Muscle layer of colon (tissue), 2 donors: ENCODE measurements at regions not wholly inside any gene's neighbourhood (a gene's known extent, or its start where the extent isn't known, plus 50 kb on each side); places are given as distances from the start of the nearest gene placed in this dataset.
"Not testable (repeated sequence)": the region's sequence is repeated elsewhere in the genome, so short reads cannot be mapped to it uniquely, and the experiment has no call there.

ENCODE experiments used
- H3K27ac ChIP-seq: one replicate; pipeline ENCODE4 v1.7.0; 2013; ENCODE audit warnings: low read depth, mild to moderate bottlenecking, low read length, moderate library complexity
- H3K27me3 ChIP-seq, 2 donors: one replicate each; pipeline ENCODE4 v1.7.0; 2013; ENCODE audit warnings: low read length in 2 of 2, mild to moderate bottlenecking in 2 of 2; ENCODE audit not compliant: insufficient read depth in 2 of 2, control insufficient read depth in 1 of 2
- H3K36me3 ChIP-seq: one replicate; pipeline ENCODE4 v1.7.0; 2013; ENCODE audit warnings: mild to moderate bottlenecking, low read length; ENCODE audit not compliant: insufficient read depth
- H3K4me1 ChIP-seq: one replicate; pipeline ENCODE4 v1.7.0; 2013; ENCODE audit warnings: mild to moderate bottlenecking, low read length; ENCODE audit not compliant: insufficient read depth
- H3K4me3 ChIP-seq, 2 donors: one replicate each; pipeline ENCODE4 v1.7.0; 2013; ENCODE audit warnings: low read length in 2 of 2, low read depth in 1 of 2, mild to moderate bottlenecking in 1 of 2, moderate library complexity in 1 of 2
- H3K9ac ChIP-seq: one replicate; pipeline ENCODE4 v1.7.0; 2013; ENCODE audit warnings: low read length
- H3K9me3 ChIP-seq: one replicate; pipeline ENCODE4 v1.7.0; 2013; ENCODE audit warnings: mild to moderate bottlenecking, low read length
- donor health status: abdominal sarcoma.
- donor health status: Adenocarcinoma of cecum.

- H3K4me3 ChIP-seq, H3K9me3 ChIP-seq, H3K36me3 ChIP-seq, H3K27me3 ChIP-seq, H3K27ac ChIP-seq, H3K4me1 ChIP-seq, H3K9ac ChIP-seq: not testable (repeated sequence)
Observed at GRCh38 chr4:54409270-54409817, 180.3 kb downstream of the PDGFRA start.

- Histone ChIP-seq H3K4me1 (no peaks in the 10 kb centered on the region), H3K9ac (no peak overlapping the region), H3K27ac (no peak overlapping the region), H3K4me3 (no peak overlapping the region), H3K36me3 (no peaks in the 10 kb centered on the region), H3K27me3 (no peaks in the 10 kb centered on the region), H3K9me3 (no peaks in the 10 kb centered on the region)
Observed at GRCh38 chr4:54414545-54414944, 185.5 kb downstream of the PDGFRA start.

GRCh38 chr4:54417476-54417875 lies 188.4 kb downstream of the PDGFRA start:
- Histone ChIP-seq H3K36me3 (no peaks in the 10 kb centered on the region), H3K27ac (no peak overlapping the region), H3K9me3 (no peaks in the 10 kb centered on the region), H3K4me1 (no peaks in the 10 kb centered on the region), H3K9ac (no peak overlapping the region), H3K4me3 (no peak overlapping the region), H3K27me3 (no peaks in the 10 kb centered on the region)

- no peaks in the 10 kb centered on the region for H3K36me3 ChIP-seq
Observed at GRCh38 chr4:54418468-54418867, 189.4 kb downstream of the PDGFRA start.

GRCh38 chr4:54423066-54423465 lies 194.0 kb downstream of the PDGFRA start:
- Histone ChIP-seq H3K4me1 (no peaks in the 10 kb centered on the region), H3K9ac (no peak overlapping the region), H3K36me3 (no peaks in the 10 kb centered on the region), H3K9me3 (no peaks in the 10 kb centered on the region), H3K27me3 (no peaks in the 10 kb centered on the region), H3K27ac (no peak overlapping the region), H3K4me3 (no peak overlapping the region)

More at GRCh38 chr4:54418468-54418867, 189.4 kb downstream of the PDGFRA start:
- H3K27me3 ChIP-seq = no peaks in the 10 kb centered on the region
- no peaks in the 10 kb centered on the region for H3K4me1 ChIP-seq
- no peak overlapping the region for H3K9ac ChIP-seq
- no peaks in the 10 kb centered on the region for H3K9me3 ChIP-seq
- no peak overlapping the region for H3K4me3 ChIP-seq
- H3K27ac ChIP-seq = no peak overlapping the region

GRCh38 chr4:54427826-54428225 lies 198.7 kb downstream of the PDGFRA start:
- Histone ChIP-seq H3K36me3 (no peaks in the 10 kb centered on the region), H3K4me3 (no peak overlapping the region), H3K4me1 (no peaks in the 10 kb centered on the region), H3K27ac (no peak overlapping the region), H3K27me3 (no peaks in the 10 kb centered on the region), H3K9ac (no peak overlapping the region), H3K9me3 (no peaks in the 10 kb centered on the region)

GRCh38 chr4:54428940-54429339 lies 199.8 kb downstream of the PDGFRA start:
- Histone ChIP-seq H3K4me1 (no peaks in the 10 kb centered on the region), H3K9ac (no peak overlapping the region), H3K9me3 (no peaks in the 10 kb centered on the region), H3K27ac (no peak overlapping the region), H3K36me3 (no peaks in the 10 kb centered on the region), H3K27me3 (no peaks in the 10 kb centered on the region), H3K4me3 (no peak overlapping the region)

- Histone ChIP-seq H3K9ac (no peak overlapping the region), H3K9me3 (no peaks in the 10 kb centered on the region), H3K4me3 (no peak overlapping the region), H3K27ac (no peak overlapping the region), H3K36me3 (no peaks in the 10 kb centered on the region), H3K4me1 (no peaks in the 10 kb centered on the region), H3K27me3 (no peaks in the 10 kb centered on the region)
Observed at GRCh38 chr4:54433686-54434085, 204.6 kb downstream of the PDGFRA start.

GRCh38 chr4:54439831-54440243 lies 210.7 kb downstream of the PDGFRA start:
- Histone ChIP-seq H3K27ac (no peak overlapping the region), H3K36me3 (no peaks in the 10 kb centered on the region), H3K27me3 (no peaks in the 10 kb centered on the region), H3K9me3 (no peaks in the 10 kb centered on the region), H3K9ac (no peak overlapping the region), H3K4me1 (no peaks in the 10 kb centered on the region), H3K4me3 (no peak overlapping the region)

- H3K36me3 ChIP-seq = no peaks in the 10 kb centered on the region
- H3K9me3 ChIP-seq = no peaks in the 10 kb centered on the region
- H3K4me3 ChIP-seq = no peak overlapping the region
- H3K27ac ChIP-seq = no peak overlapping the region
- no peak overlapping the region for H3K9ac ChIP-seq
- H3K4me1 ChIP-seq = no peaks in the 10 kb centered on the region
- no peaks in the 10 kb centered on the region for H3K27me3 ChIP-seq
Observed at GRCh38 chr4:54440394-54441136, 211.5 kb downstream of the PDGFRA start.

GRCh38 chr4:54445866-54446265 lies 211.9 kb upstream of the KIT start:
- Histone ChIP-seq H3K4me1 (no peaks in the 10 kb centered on the region), H3K36me3 (no peaks in the 10 kb centered on the region), H3K27ac (no peak overlapping the region), H3K9me3 (no peaks in the 10 kb centered on the region), H3K27me3 (no peaks in the 10 kb centered on the region), H3K4me3 (no peak overlapping the region), H3K9ac (no peak overlapping the region)

GRCh38 chr4:54446581-54446980 lies 211.2 kb upstream of the KIT start:
- Histone ChIP-seq H3K4me1 (no peaks in the 10 kb centered on the region), H3K9me3 (no peaks in the 10 kb centered on the region), H3K4me3 (no peak overlapping the region), H3K27me3 (no peaks in the 10 kb centered on the region), H3K27ac (no peak overlapping the region), H3K36me3 (no peaks in the 10 kb centered on the region), H3K9ac (no peak overlapping the region)
